ENCODE measurements at regions not wholly inside any gene's neighbourhood (a gene's known extent, or its start where the extent isn't known, plus 50 kb on each side); places are given as distances from the start of the nearest gene placed in this dataset.
"Not testable (repeated sequence)": the region's sequence is repeated elsewhere in the genome, so short reads cannot be mapped to it uniquely, and the experiment has no call there.

- H3K27ac ChIP-seq: no peak overlapping the region
- TF ChIP-seq, protein P1, sequence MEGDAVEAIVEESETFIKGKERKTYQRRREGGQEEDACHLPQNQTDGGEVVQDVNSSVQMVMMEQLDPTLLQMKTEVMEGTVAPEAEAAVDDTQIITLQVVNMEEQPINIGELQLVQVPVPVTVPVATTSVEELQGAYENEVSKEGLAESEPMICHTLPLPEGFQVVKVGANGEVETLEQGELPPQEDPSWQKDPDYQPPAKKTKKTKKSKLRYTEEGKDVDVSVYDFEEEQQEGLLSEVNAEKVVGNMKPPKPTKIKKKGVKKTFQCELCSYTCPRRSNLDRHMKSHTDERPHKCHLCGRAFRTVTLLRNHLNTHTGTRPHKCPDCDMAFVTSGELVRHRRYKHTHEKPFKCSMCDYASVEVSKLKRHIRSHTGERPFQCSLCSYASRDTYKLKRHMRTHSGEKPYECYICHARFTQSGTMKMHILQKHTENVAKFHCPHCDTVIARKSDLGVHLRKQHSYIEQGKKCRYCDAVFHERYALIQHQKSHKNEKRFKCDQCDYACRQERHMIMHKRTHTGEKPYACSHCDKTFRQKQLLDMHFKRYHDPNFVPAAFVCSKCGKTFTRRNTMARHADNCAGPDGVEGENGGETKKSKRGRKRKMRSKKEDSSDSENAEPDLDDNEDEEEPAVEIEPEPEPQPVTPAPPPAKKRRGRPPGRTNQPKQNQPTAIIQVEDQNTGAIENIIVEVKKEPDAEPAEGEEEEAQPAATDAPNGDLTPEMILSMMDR (IDR thresholded peaks at IDR 0.05; ENCODE audit: low read depth, low read length): no peak
- no peaks in the 10 kb centered on the region for H3K36me3 ChIP-seq
- H3K27me3 ChIP-seq (ENCODE audit: insufficient read depth, low read depth, severe bottlenecking): no peaks in the 10 kb centered on the region
- no peak overlapping the region for H3K4me3 ChIP-seq (ENCODE audit: low read depth, low read length)
- DNase-seq: no peak
- no peaks in the 10 kb centered on the region for H3K9me3 ChIP-seq (ENCODE audit: severe bottlenecking)
Observed at GRCh38 chr3:170651260-170651845, 65.5 kb upstream of the SLC7A14 start.

DNA sequence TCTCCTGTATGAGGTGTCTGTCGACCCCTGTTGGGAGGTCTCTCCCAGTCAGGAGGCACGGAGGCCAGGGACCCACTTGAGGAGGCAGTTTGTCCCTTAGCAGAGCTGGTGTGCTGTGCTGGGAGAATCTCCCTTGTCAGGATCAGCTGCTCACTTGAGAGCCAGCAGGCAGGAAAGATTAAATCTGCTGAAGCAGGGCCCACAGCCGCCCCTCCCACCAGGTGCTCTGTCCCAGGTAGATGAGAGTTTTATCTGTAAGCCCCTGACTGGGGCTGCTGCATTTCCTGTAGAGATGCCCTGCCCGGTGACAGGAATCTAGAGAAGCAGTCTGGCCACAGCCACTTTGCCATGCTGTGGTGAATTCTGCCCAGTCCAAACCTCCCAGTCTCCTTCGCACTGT lies 64.7 kb upstream of the SLC7A14 start:
- H3K9me3 ChIP-seq (ENCODE audit: severe bottlenecking); H3K27ac ChIP-seq; H3K27me3 ChIP-seq (ENCODE audit: insufficient read depth, low read depth, severe bottlenecking); H3K36me3 ChIP-seq; H3K4me3 ChIP-seq (ENCODE audit: low read depth, low read length): not testable (repeated sequence)
- peak; percentile 21 for DNase-seq

DNA sequence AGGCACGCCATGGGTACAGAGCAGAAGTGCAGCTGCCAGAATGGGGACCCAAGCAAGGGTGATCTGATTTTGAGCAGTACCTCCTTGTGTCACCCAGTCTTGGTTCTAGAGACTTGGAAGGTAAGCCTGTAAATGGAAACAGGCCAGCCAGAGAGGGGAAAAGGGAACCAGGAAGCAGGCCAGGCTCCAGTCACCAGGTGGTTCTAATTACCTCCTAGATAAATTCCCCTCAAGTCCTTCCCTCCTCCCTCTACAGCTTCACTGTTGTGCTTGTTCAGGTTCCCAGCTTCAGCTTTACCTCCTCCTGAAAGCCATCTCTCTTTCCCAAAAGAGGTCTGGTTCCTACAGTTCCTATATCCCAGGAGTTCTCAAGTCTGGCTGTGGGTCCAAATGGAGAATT lies 58.8 kb upstream of the SLC7A14 start:
- TF ChIP-seq, protein P1 (IDR thresholded peaks at IDR 0.05; ENCODE audit: low read depth, low read length): no peak

DNA sequence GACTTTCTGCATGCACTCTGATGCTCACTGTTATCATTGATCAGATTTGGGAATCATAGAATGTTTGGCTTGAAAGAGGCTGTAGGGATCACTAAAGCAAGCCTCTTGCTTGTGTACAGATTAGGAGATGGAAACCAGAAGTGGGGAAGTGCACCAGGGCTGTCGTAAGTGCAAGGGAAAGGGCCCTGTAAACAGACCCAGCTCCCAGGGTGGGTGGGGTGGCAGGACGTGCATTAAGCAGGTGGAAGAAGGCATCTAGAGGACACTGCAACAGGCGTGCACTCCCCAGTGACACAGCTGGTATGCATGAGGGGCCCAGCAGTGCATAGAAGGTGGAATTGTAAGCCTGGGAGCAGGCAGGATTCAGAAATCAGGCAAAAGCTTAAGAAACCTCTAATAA lies 58.0 kb upstream of the SLC7A14 start:
- Histone ChIP-seq H3K36me3 (no peaks in the 10 kb centered on the region), H3K9me3 (ENCODE audit: severe bottlenecking) (no peaks in the 10 kb centered on the region), H3K4me3 (ENCODE audit: low read depth, low read length) (no peak overlapping the region), H3K27me3 (ENCODE audit: insufficient read depth, low read depth, severe bottlenecking) (no peaks in the 10 kb centered on the region), H3K27ac (no peak overlapping the region)
- no peak for DNase-seq
- TF ChIP-seq, protein P1 (IDR thresholded peaks at IDR 0.05; ENCODE audit: low read depth, low read length): no peak

More for the DNA sequence above, 58.8 kb upstream of the SLC7A14 start:
- Histone ChIP-seq H3K27me3 (ENCODE audit: insufficient read depth, low read depth, severe bottlenecking) (no peaks in the 10 kb centered on the region), H3K4me3 (ENCODE audit: low read depth, low read length) (no peak overlapping the region), H3K9me3 (ENCODE audit: severe bottlenecking) (no peaks in the 10 kb centered on the region), H3K36me3 (no peaks in the 10 kb centered on the region), H3K27ac (no peak overlapping the region)
- DNase-seq: no peak

GRCh38 chr3:170642882-170643601 lies 57.2 kb upstream of the SLC7A14 start:
- Histone ChIP-seq H3K4me3 (ENCODE audit: low read depth, low read length) (no peak overlapping the region), H3K27ac (no peak overlapping the region), H3K9me3 (ENCODE audit: severe bottlenecking) (no peaks in the 10 kb centered on the region), H3K27me3 (ENCODE audit: insufficient read depth, low read depth, severe bottlenecking) (no peaks in the 10 kb centered on the region), H3K36me3 (no peaks in the 10 kb centered on the region)
- TF ChIP-seq, protein P1 (IDR thresholded peaks at IDR 0.05; ENCODE audit: low read depth, low read length): no peak
- no peak for DNase-seq

DNA sequence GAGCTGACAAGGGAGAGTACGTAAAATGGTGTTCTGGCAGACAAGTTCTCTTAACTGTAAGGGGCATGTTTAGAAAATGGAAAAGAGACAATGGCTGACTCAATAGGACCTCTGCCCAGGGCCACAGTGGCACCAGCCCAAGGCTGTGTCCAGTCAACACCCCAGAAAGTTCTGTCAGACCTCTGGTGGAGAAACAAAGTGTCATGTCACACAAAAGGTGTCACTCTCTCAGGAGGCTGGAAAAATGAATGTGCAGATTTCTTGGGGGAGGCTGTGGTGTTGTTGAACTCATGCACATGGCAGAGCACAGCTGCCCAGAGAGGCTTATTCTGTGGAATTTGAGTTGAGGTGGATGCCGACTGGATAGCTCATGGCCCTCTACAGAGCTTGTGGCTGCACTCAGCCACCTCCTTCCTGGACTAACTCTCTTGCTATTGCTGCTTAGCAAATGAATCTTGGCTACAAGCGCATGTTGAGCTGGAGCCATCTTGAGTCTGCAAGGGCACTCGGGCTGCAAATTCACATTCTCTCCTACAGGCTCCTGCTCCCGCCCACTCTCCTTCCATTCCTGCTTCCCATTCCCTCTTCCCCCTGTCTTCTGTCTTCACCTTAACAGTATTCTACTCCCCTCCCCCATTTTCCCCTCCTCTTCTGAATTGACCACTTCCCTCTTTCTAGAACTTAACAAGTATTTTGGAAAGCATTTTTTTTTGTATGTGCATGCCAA lies 55.8 kb upstream of the SLC7A14 start:
- TF ChIP-seq, protein P1 (IDR thresholded peaks at IDR 0.05; ENCODE audit: low read depth, low read length): no peak
- DNase-seq: no peak
- Histone ChIP-seq H3K4me3 (ENCODE audit: low read depth, low read length) (no peak overlapping the region), H3K27ac (no peak overlapping the region), H3K9me3 (ENCODE audit: severe bottlenecking) (no peaks in the 10 kb centered on the region), H3K27me3 (ENCODE audit: insufficient read depth, low read depth, severe bottlenecking) (no peaks in the 10 kb centered on the region), H3K36me3 (no peaks in the 10 kb centered on the region)

Measured in WERI-Rb-1 (cell line).